Upper lobe of left lung (tissue), 6 donors: ENCODE measurements at regions not wholly inside any gene's neighbourhood (a gene's known extent, or its start where the extent isn't known, plus 50 kb on each side); places are given as distances from the start of the nearest gene placed in this dataset.
"Not testable (repeated sequence)": the region's sequence is repeated elsewhere in the genome, so short reads cannot be mapped to it uniquely, and the experiment has no call there.

ENCODE experiments used
- ATAC-seq, 2 donors: fragments of 200-7000 bp; cut with Tn5 transposase; one replicate each; pipeline ENCODE4 v1.9.1; 2022; ENCODE audit warnings: mild to moderate bottlenecking in 2 of 2, moderate library complexity in 2 of 2; ENCODE audit not compliant: low FRiP score in 2 of 2
- DNase-seq, 2 donors: peaks; one replicate each; pipeline ENCODE4 v3.0.0-alpha.2; 2019 to 2020
- H3K27ac ChIP-seq, 4 donors: fragments of 200-600 bp; sonication (generic); one replicate each; pipeline ENCODE4 v1.5.1; 2016 to 2019
- H3K27me3 ChIP-seq, 4 donors: fragments of 200-600 bp; sonication (generic); one replicate each; pipeline ENCODE4 v1.5.1; 2017 to 2019
- H3K36me3 ChIP-seq, 4 donors: fragments of 200-600 bp; sonication (generic); one replicate each; pipeline ENCODE4 v1.5.1; 2016 to 2019
- H3K4me1 ChIP-seq, 4 donors: fragments of 200-600 bp; sonication (generic); one replicate each; pipeline ENCODE4 v1.5.1; 2018 to 2019
- H3K4me3 ChIP-seq, 4 donors: fragments of 200-600 bp; sonication (generic); one replicate each; pipeline ENCODE4 v1.5.1; 2017 to 2019; ENCODE audit warnings: mild to moderate bottlenecking in 2 of 4, moderate library complexity in 1 of 4
- H3K9me3 ChIP-seq, 4 donors: fragments of 200-600 bp; sonication (generic); one replicate each; pipeline ENCODE4 v1.5.1; 2018 to 2019
- WGBS, 2 donors: methylation state at CpG; one replicate each; pipeline ENCODE4 v1.1.5; 2017 to 2018; 5-methylcytosine and 5-hydroxymethylcytosine counted together
- small RNA-seq, 4 donors: library from RNA; depleted of rRNA; stranded (forward); fragments of <200 nt; gene quantifications; one replicate each; pipeline ENCODE3, GENCODE V24; 2016
- donor health status: DM: no; HTN: no; CAD: no; lungs with moderate emphysema.
- donor health status: DM: no; HTN: yes; CAD: no; lungs with severe emphysema.

DNA sequence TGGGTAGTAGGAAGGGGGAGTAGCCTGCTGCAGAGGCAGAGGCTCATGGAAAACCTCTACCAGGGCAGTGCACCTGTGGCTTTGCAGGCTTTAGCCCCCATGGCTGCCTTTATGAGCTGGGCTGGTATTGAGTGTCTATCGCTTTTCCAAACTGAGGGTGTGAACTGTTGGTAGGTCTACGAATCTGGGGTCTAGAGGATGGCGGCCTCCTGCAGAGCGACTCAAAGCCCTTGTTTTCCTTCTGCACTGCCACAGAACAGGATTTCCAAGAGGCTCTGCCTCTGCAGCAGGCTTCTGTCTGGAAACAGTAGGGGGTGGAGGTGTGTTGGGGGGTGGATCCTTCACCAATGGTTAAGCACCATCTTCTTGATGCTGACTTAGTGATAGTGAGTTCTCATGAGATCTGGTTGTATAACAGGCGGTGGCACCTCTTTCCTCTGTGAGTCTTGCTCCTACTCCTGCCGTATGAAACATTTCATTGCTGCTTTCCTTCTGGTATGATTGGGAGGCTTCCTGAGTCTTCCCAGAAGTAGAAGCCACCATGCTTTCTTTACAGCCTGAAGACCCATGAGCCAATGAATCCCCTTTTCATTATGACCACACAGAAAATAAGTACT, 840.0 kb downstream of the FOXD4L5 start:
- H3K4me3 ChIP-seq, H3K9me3 ChIP-seq, ATAC-seq, H3K36me3 ChIP-seq, H3K27me3 ChIP-seq, H3K4me1 ChIP-seq, DNase-seq, H3K27ac ChIP-seq: not testable (repeated sequence)
- 88 to 90% methylated on average over 5 to 6 of the region's 6 CpGs for WGBS, 2 donors

DNA sequence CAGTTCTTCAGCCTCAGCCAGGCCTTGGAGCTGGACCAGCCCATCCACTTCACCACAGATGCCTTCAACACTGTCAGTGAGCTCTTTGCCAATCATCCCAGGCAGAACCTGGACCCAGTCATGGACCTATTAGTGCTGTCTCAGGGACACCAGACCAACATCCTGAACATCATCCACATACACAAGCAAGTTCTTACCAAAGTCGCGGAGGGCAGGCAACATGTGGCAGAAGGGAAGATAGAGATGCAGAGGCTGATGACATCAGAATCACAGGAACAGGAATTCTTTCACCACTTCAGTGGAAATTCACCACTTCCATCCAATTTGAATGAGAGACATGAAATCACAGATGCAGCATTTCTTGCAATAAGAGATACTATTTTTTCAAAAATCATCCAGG, 845.3 kb downstream of the FOXD4L5 start:
- not testable (repeated sequence) for H3K4me1 ChIP-seq, H3K9me3 ChIP-seq, H3K27ac ChIP-seq, H3K4me3 ChIP-seq, DNase-seq, H3K36me3 ChIP-seq, ATAC-seq, H3K27me3 ChIP-seq
- 93 to 100% methylated on average over 2 of the region's 2 CpGs for WGBS, 2 donors

Small RNA genes in the stretch of these regions (small RNA-seq; reads per million reads assigned to genes)
- gene AL773524.1, result 0 reads per million in 4 donors
